SH-SY5Y (cell line): ENCODE measurements at regions not wholly inside any gene's neighbourhood (a gene's known extent, or its start where the extent isn't known, plus 50 kb on each side); places are given as distances from the start of the nearest gene placed in this dataset.

Experiments used
- GATA2 ChIP-seq: IDR thresholded peaks from 2 replicates; pipeline ENCODE4 v1.6.1; 2011; ENCODE audit warnings: mild to moderate bottlenecking, low read depth, low read length
- GATA3 ChIP-seq: IDR thresholded peaks from 2 replicates; pipeline ENCODE4 v1.6.1; 2011; ENCODE audit warnings: low read depth, mild to moderate bottlenecking, low read length, moderate library complexity

DNA sequence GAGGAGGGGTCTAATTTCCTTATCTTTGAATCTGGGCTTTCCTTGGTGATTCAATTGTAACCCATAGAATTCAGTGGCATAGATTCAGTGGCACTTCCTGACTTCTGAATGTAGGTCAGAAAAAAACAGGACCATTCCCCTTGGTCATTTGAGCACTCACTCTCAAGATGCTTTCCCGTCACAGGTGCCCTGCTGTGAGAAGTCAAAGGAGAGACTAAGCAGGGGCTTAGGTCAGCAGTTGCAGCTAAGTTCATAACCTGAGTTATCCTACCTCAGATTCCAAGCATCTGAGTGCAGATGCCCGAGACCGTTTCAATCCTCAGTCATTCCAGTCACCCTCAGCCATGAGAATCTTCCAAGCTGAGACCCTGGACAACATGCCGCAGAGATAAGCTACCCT lies 506.6 kb downstream of the FRK start:
- TF ChIP-seq GATA3 (no peak), GATA2 (no peak)
